Peyer's patch (tissue), 4 donors: ENCODE measurements at regions not wholly inside any gene's neighbourhood (a gene's known extent, or its start where the extent isn't known, plus 50 kb on each side); places are given as distances from the start of the nearest gene placed in this dataset.

ENCODE experiments used
- CTCF ChIP-seq, 6 experiments: fragments of 450-650 bp in 4 of 6; fragments of 200-600 bp in 2 of 6; sonication (generic) in 1 of 6; IDR thresholded peaks; one replicate each; pipeline ENCODE4 v1.5.1; 2017 to 2019; ENCODE audit warnings: antibody characterized with exemption in 6 of 6, mild to moderate bottlenecking in 3 of 6, moderate library complexity in 1 of 6
- POLR2A ChIP-seq, 2 donors: fragments of 450-650 bp; IDR thresholded peaks; one replicate each; pipeline ENCODE4 v1.5.1; 2017; ENCODE audit warnings: antibody characterized with exemption in 2 of 2, mild to moderate bottlenecking in 2 of 2, moderate library complexity in 2 of 2

- TF ChIP-seq POLR2A (IDR thresholded peaks at IDR 0.05), result no peak
- no peak for TF ChIP-seq CTCF (IDR thresholded peaks at IDR 0.05)
Observed at GRCh38 chr6:21728141-21728540, 134.6 kb downstream of the SOX4 start.
